ENCODE measurements at regions not wholly inside any gene's neighbourhood (a gene's known extent, or its start where the extent isn't known, plus 50 kb on each side); places are given as distances from the start of the nearest gene placed in this dataset.

- no peaks in the 10 kb centered on the region for H3K9me3 ChIP-seq
- H3K27me3 ChIP-seq = peaks cover 0 to 9% (median 0%) of the 10 kb centered on the region in 9 donors
- H3K27ac ChIP-seq = no peak overlapping the region
- no peak for ATAC-seq
- no peaks in the 10 kb centered on the region for H3K36me3 ChIP-seq
- H3K4me1 ChIP-seq = no peaks in the 10 kb centered on the region
- WGBS, 4 donors = 68 to 79% (median 72%) methylated on average over 7 of the region's 7 CpGs
- no peak overlapping the region for H3K4me3 ChIP-seq
- DNase-seq = no peak
- intact Hi-C loops (cut with DNase I) = no loop called here
- TF ChIP-seq POLR2A (IDR thresholded peaks at IDR 0.05) = no peak
- TF ChIP-seq CTCF (IDR thresholded peaks at IDR 0.05) = no peak
Observed at GRCh38 chr6:91171754-91172462, 585.0 kb upstream of the MAP3K7 start.

- 22 to 43% (median 32%) methylated on average over 3 of the region's 3 CpGs for WGBS, 4 donors
- intact Hi-C loops (cut with DNase I) = no loop called here
- Histone ChIP-seq H3K4me1 (no peaks in the 10 kb centered on the region), H3K9me3 (no peaks in the 10 kb centered on the region), H3K27me3 (peaks cover 0 to 9% (median 0%) of the 10 kb centered on the region in 9 donors), H3K27ac (no peak overlapping the region), H3K36me3 (no peaks in the 10 kb centered on the region), H3K4me3 (no peak overlapping the region)
- DNase-seq (no peak), ATAC-seq (no peak)
- TF ChIP-seq CTCF (IDR thresholded peaks at IDR 0.05) (peak in 1 of 12 donors; percentile 14), POLR2A (IDR thresholded peaks at IDR 0.05) (no peak)
Observed at GRCh38 chr6:91167846-91168245, 581.0 kb upstream of the MAP3K7 start.

GRCh38 chr6:91166271-91167046 is 579.6 kb upstream of the MAP3K7 start:
- 87 to 91% (median 88%) methylated on average over 11 of the region's 11 CpGs for WGBS, 4 donors
- DNase-seq (no peak), ATAC-seq (no peak)
- Histone ChIP-seq H3K4me1 (no peaks in the 10 kb centered on the region), H3K36me3 (no peaks in the 10 kb centered on the region), H3K9me3 (no peaks in the 10 kb centered on the region), H3K4me3 (peak overlapping the region in 1 of 12 donors; percentile 5), H3K27ac (no peak overlapping the region), H3K27me3 (peaks cover 0 to 9% (median 0%) of the 10 kb centered on the region in 9 donors)
- intact Hi-C loops (cut with DNase I) = no loop called here
- TF ChIP-seq POLR2A (IDR thresholded peaks at IDR 0.05) (no peak), CTCF (IDR thresholded peaks at IDR 0.05) (no peak)

- intact Hi-C loops (cut with DNase I) = no loop called here
- no peak overlapping the region for H3K27ac ChIP-seq
- TF ChIP-seq POLR2A (IDR thresholded peaks at IDR 0.05) (no peak), CTCF (IDR thresholded peaks at IDR 0.05) (no peak)
- no peaks in the 10 kb centered on the region for H3K4me1 ChIP-seq
- no peak for DNase-seq
- WGBS, 4 donors = 88 to 90% (median 89%) methylated on average over 7 of the region's 7 CpGs
- ATAC-seq = no peak
- no peaks in the 10 kb centered on the region for H3K36me3 ChIP-seq
- H3K4me3 ChIP-seq = no peak overlapping the region
- H3K27me3 ChIP-seq = peaks cover 0 to 9% (median 0%) of the 10 kb centered on the region in 9 donors
- no peaks in the 10 kb centered on the region for H3K9me3 ChIP-seq
Observed at GRCh38 chr6:91164105-91164504, 577.2 kb upstream of the MAP3K7 start.
